ENCODE measurements at regions not wholly inside any gene's neighbourhood (a gene's known extent, or its start where the extent isn't known, plus 50 kb on each side); places are given as distances from the start of the nearest gene placed in this dataset.

GRCh38 chr10:131630772-131631258 lies 270.0 kb upstream of the PPP2R2D start:
- no peak for TF ChIP-seq EZH2 (IDR thresholded peaks at IDR 0.05; ENCODE audit: borderline replicate concordance, low read depth, low read length, severe bottlenecking)
- TF ChIP-seq MYC (IDR thresholded peaks at IDR 0.05; ENCODE audit: low read depth, low read length): no peak
- TF ChIP-seq POLR2AphosphoS5 (IDR thresholded peaks at IDR 0.05; ENCODE audit: insufficient read depth, low read depth, low read length): no peak
- no peak for TF ChIP-seq GATA2 (IDR thresholded peaks at IDR 0.05; ENCODE audit: insufficient read depth, insufficient read length, low read depth, low read length)
- TF ChIP-seq, protein P1, sequence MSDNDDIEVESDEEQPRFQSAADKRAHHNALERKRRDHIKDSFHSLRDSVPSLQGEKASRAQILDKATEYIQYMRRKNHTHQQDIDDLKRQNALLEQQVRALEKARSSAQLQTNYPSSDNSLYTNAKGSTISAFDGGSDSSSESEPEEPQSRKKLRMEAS (IDR thresholded peaks at IDR 0.05; ENCODE audit: insufficient read depth, insufficient read length): no peak
- TF ChIP-seq POLR2A (IDR thresholded peaks at IDR 0.05; ENCODE audit: low read depth, low read length): no peak
- TF ChIP-seq FOS (IDR thresholded peaks at IDR 0.05; ENCODE audit: borderline replicate concordance, insufficient read depth, low read length): no peak
- no peak for TF ChIP-seq JUN (IDR thresholded peaks at IDR 0.05; ENCODE audit: borderline replicate concordance, insufficient read depth, insufficient read length, low read depth)
- TF ChIP-seq CTCF (IDR thresholded peaks at IDR 0.05; ENCODE audit: extremely low read depth in 1 of 2, insufficient read depth in 1 of 2, low read depth in 1 of 2, low read length in 2 of 2): no peak

More at GRCh38 chr10:131630772-131631258, 270.0 kb upstream of the PPP2R2D start:
- H3K9ac ChIP-seq (replicated peaks; ENCODE audit: extremely low read depth, insufficient read depth, low read length): no peak overlapping the region
- no peak overlapping the region for H3K27ac ChIP-seq (ENCODE audit: insufficient read depth, low read depth, low read length)
- H2AFZ ChIP-seq (ENCODE audit: low read depth, low read length): no peak overlapping the region
- no peak for FAIRE-seq
- no peaks in the 10 kb centered on the region for H3K79me2 ChIP-seq (ENCODE audit: control insufficient read depth, insufficient read depth, low read length)
- H3K9me1 ChIP-seq (replicated peaks; ENCODE audit: control insufficient read depth, extremely low read depth, insufficient read depth, low read length): no peaks in the 10 kb centered on the region
- dilution Hi-C loops (cut with MboI; ENCODE audit: extremely low pct_ligation_motif_present, low sequenced_read_pairs): no loop called here
- BruUV-seq (replicated peaks): no TSS peak
- ChIA-PET POLR2A (no interaction called here), CTCF (no interaction called here)
- no peaks in the 10 kb centered on the region for H3K4me1 ChIP-seq (ENCODE audit: control insufficient read depth, extremely low read depth, insufficient read depth, low read length)
- no peak overlapping the region for H3K4me3 ChIP-seq (replicated peaks in 1 of 3; ENCODE audit: insufficient read depth in 1 of 3, low read depth in 1 of 3, low read length in 3 of 3)
- H4K20me1 ChIP-seq (replicated peaks; ENCODE audit: control insufficient read depth, extremely low read depth, insufficient read depth, low read length): no peaks in the 10 kb centered on the region
- no peaks in the 10 kb centered on the region for H3K36me3 ChIP-seq (ENCODE audit: control insufficient read depth in 2 of 2, extremely low read depth in 1 of 2, insufficient read depth in 2 of 2, low read length in 2 of 2)
- H3K4me2 ChIP-seq (ENCODE audit: insufficient read depth, low read length): no peak overlapping the region
- intact Hi-C loops (cut with micrococcal nuclease): no loop called here
- peaks cover 6% of the 10 kb centered on the region for H3K9me3 ChIP-seq (replicated peaks; ENCODE audit: control insufficient read depth, insufficient read depth, low read length)
- no peaks in the 10 kb centered on the region for H3K27me3 ChIP-seq (ENCODE audit: control insufficient read depth in 2 of 2, insufficient read depth in 2 of 2, low read length in 2 of 2)
- no peak for DNase-seq (ENCODE audit: low read depth, low spot score)
